ENCODE measurements at regions not wholly inside any gene's neighbourhood (a gene's known extent, or its start where the extent isn't known, plus 50 kb on each side); places are given as distances from the start of the nearest gene placed in this dataset.

DNA sequence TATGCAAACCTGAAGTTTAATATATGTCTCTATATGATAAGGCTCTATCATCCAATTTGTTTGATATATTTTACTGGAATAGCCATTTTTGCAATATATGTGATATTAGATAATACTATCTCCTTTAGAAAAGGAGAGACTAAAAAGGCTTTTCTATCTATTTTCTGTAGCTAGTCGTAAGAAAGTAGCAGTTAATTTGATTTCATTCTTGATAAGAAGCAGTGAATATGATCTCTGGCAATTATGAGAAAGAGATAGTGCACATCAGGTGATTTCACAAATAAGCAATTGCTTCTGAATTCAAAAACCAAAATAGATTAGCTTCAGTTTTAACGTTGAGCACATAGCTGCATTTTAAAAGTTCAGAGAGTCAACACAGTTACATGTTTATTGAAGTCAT is 1318.4 kb downstream of the CDH8 start:
- TF ChIP-seq CREB1 (CRISPR knock-in tag; IDR thresholded peaks at IDR 0.05; ENCODE audit: low read depth): no peak
- TF ChIP-seq, protein P1, sequence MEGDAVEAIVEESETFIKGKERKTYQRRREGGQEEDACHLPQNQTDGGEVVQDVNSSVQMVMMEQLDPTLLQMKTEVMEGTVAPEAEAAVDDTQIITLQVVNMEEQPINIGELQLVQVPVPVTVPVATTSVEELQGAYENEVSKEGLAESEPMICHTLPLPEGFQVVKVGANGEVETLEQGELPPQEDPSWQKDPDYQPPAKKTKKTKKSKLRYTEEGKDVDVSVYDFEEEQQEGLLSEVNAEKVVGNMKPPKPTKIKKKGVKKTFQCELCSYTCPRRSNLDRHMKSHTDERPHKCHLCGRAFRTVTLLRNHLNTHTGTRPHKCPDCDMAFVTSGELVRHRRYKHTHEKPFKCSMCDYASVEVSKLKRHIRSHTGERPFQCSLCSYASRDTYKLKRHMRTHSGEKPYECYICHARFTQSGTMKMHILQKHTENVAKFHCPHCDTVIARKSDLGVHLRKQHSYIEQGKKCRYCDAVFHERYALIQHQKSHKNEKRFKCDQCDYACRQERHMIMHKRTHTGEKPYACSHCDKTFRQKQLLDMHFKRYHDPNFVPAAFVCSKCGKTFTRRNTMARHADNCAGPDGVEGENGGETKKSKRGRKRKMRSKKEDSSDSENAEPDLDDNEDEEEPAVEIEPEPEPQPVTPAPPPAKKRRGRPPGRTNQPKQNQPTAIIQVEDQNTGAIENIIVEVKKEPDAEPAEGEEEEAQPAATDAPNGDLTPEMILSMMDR (conservative IDR thresholded peaks at IDR 0.05; ENCODE audit: low read depth in 2 of 2): no peak
- TF ChIP-seq EZH2 (IDR thresholded peaks at IDR 0.05; ENCODE audit: low read depth, unreplicated experiment): no peak
- no peak for TF ChIP-seq POLR2AphosphoS5 (IDR thresholded peaks at IDR 0.05; ENCODE audit: low read depth)
